Stimulated activated naive CD8-positive, alpha-beta T cell treated with anti-CD3 and anti-CD28 coated beads, Interleukin-15, Interleukin-2, amounts not matched to agents 100 U/mL and 50 U/mL, for 24 hours (primary cell): ENCODE measurements at regions not wholly inside any gene's neighbourhood (a gene's known extent, or its start where the extent isn't known, plus 50 kb on each side); places are given as distances from the start of the nearest gene placed in this dataset.

ENCODE experiments used
- ATAC-seq: fragments of 150-1000 bp; cut with Tn5 transposase; one replicate; pipeline ENCODE4 v1.10.0; 2021
- DNase-seq: peaks from one replicate; pipeline ENCODE4 v3.0.0; 2021

DNA sequence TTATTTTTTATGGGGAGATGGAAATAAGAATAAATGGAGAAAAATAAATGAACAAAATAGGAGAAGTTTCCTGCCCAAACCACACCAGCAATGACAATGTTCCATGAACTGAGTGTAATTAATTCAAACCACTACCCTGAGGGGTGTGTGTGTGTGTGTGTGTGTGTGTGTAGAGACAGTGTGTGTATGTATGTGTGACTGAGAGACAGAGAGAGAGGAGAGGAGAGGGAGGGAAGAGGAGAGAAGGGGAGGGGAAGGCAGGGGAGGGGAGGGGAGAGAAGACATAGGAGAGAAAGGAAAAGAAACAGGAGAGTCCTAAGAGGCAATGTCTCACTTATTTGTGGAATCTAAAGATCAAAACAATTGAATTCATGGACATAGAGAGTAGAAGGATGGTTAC is 65.0 kb upstream of the POU2AF1 start:
- no peak for ATAC-seq

DNA sequence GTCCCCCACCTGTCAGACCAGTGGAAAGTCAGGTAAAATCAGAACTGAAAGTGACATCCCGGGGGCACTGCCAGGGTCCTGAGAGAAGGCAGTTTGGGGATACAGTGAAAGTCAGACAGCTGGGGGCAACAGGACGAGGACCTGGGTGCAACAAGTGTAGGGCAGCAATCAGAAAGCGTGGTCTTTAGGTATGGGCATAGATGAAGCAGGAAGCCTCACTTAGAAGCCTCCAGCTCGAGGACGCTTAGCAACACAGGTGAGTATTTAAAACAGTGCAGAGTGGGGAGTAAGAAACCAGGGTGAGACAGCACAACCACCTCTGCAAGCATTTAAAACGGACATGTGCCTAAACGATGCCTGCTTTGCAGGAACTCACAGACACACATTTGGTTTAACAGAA is 64.6 kb upstream of the POU2AF1 start:
- no peak for DNase-seq
- no peak for ATAC-seq

More for the DNA sequence above, 65.0 kb upstream of the POU2AF1 start:
- DNase-seq: no peak

DNA sequence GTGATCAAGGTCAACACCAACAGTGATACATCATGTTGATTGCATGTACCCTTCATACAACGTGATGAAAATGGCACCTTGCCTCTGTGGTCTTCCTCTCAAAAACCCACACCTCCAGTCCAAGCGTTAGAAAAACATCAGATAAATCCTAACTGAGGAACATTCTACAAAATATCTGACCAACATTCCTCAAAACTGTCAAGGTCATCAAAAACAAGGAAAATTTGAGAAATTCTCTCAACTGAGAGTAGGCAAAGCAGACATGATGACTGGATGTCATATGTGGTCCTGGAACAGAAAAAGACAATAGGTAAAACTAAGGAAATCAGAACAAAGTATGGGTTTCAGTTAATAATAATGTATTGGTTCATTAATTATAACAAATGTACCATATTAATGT is 64.0 kb upstream of the POU2AF1 start:
- ATAC-seq (no peak), DNase-seq (no peak)

DNA sequence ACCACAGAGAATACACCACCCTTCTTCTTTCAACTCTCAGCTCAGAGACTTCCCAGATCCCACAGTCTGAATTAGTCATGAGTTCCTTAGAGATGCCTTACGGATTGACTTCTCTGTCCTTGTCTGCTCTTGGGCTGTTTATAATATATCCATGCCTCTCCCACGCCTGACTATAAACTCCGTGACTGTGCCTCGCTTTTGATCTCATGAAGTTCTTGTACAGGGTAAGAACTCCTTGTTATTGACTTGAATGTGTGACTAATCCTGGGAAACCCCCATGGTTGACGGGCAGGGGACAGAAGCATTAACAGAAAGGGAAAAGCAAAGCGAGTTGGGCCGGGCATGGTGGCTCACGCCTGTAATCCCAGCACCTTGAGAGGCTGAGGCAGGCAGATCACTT is 62.4 kb upstream of the POU2AF1 start:
- ATAC-seq: no peak
- peak; percentile 14 for DNase-seq

DNA sequence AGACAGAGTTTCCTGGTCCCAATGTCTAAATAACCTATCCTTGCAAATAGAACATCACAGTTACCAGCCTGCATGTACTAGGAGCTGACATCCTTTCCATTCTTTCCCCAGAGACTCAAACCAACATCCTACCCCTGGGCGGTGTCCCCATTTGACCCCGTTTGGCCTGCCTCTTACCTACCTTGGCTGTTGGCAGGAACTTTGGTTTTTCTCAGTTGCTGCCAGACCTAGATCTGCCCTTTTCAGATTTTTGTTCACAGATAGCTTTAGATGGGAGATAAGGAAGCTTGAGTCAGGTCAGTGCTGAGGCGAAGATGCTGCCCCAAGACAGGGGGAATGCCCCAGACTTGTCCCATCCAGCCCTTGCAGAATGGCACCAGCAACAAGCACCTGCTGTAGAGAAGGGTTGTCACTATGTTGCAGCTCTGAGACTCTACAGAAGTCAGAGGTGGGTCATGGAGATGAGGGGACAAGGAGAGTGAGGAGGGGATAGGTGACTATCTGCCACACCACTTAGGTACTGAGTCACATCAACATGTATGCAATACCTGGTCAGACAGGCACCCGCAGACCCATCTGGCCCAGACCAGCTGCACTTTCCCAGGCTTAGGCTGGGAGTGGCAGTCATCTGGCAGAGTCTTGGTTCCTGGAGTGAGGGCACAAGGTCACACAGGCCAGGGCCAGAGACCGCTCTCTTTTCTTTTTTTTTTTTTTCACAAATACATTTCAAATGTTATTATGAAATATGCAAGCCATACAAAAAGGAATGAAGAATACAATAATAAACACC is 61.5 kb upstream of the POU2AF1 start:
- ATAC-seq (no peak), DNase-seq (no peak)

DNA sequence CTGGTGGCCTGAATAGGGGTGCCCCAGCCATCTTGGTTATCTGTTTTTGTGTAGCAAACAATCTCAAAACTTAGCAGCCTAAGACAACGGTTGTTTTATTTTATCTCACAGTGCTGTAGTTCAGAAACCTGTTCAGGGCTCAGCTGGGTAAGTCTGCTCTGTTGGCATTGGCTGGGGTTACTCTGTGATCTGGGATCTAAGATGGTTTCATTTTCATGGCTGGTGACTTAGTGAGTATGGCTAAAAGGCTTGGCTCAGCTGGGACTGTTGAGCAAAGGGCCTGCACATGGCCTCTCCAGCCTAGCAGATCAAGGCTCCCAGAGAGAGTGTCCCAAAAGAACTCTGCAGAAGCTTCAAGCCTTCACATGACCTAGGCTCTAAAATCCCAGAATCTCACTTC is 60.8 kb upstream of the POU2AF1 start:
- no peak for DNase-seq
- ATAC-seq: no peak

DNA sequence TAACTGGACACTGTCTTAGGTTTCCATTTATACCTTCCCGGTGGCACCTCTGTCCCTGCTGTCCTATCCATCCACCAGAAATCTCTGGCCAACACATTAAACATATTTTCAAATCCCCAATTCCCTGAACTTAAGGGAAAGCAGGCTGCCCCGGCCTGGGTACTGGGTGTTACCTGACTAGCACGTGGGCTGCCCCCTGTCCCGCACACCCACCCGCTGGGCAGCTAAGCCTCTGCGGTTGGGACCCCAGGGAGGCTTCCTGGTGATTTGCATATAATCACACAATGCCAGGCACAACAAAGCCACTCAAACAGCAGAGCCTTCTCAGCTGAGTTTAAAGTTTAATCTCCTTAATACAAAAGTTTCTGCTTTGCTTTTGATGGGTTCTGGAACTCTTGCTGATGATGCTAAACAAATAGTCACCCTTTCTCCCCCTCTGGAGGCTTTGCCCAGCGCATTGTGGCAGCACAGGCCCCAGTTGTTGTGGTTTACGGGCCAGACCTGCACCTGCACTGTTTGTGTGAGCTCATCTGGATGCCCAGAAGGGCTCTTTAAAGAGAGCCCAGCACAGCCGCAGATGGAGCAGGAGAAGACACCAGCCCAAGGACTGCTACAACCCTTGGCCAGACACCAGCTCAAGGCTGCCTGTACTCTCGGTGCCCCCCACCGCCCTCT is 59.9 kb upstream of the POU2AF1 start:
- DNase-seq (no peak), ATAC-seq (no peak)

DNA sequence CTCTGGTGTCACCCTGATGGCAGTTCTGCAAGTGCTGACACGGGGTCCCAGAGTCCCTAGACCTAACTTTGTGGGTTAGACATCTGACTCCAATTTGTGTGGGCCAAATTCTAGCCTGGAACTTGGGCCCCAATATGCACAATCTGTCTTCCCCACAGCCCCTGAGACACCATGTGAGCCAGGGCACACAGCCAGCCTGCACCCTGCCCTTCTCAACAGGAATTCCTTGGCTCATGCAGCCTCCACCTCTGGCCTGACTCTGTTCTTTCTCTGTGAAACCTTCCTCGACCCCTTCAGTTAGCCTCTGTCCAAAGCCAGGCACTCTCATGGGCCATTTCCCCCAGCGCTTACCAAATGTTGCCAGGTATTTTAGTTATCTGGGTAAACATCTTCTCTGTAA is 59.1 kb upstream of the POU2AF1 start:
- ATAC-seq: no peak
- DNase-seq: no peak

DNA sequence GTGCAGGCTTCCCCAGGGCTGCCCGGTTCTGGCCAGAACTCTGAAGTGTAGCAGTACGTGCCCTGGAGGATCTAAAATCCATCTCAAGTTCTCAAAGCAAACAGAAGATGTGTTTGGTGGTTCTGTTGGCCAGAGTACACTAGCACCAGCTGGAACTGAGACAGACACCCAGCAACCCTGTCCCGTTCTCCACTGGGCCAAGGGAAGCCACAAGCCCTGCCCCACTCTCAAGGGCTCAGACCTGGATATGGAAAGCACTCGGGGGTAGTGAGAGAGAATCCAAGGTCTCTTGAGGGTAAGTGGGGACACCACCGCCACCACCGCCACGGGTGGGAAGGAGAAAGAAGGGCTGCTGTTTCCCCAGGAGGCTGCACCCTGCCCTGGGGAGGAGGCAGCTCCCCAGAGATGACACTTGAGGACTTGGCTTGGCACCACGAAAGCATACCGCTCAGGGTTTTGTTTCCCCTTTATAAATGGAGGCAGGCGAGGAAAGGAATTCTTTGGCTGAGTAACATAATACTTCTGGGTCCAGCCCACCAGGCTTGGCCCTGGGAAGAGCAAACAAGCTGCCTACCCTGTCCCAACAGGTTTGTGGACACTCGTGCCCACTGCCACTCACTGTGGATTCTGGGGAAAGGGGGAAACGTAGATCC is 56.1 kb upstream of the POU2AF1 start:
- ATAC-seq (no peak), DNase-seq (no peak)

DNA sequence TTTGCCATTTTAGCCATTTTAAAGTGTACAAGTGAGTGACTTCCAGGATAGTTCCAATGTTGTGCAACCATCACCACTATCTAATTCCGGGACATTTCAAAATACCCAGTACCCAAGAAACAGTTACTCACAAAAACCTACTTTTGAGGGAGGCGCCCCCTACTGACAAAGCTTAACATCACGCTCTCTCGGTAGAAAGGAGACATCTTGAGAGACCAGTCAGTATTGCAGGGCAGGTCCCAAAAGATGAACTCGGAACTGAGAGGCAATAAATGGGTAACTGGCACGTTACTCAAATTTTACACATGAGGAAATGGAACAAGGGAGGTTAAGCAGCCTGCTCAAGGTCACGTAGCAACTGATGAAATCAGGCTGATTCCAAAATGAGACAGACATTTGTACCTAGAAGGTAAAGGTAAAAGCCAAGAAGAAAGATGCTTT is 50.0 kb upstream of the POU2AF1 start:
- DNase-seq (peak; percentile 78), ATAC-seq (peak; percentile 43)
